ENCODE measurements at regions not wholly inside any gene's neighbourhood (a gene's known extent, or its start where the extent isn't known, plus 50 kb on each side); places are given as distances from the start of the nearest gene placed in this dataset.
"Not testable (repeated sequence)": the region's sequence is repeated elsewhere in the genome, so short reads cannot be mapped to it uniquely, and the experiment has no call there.

DNA sequence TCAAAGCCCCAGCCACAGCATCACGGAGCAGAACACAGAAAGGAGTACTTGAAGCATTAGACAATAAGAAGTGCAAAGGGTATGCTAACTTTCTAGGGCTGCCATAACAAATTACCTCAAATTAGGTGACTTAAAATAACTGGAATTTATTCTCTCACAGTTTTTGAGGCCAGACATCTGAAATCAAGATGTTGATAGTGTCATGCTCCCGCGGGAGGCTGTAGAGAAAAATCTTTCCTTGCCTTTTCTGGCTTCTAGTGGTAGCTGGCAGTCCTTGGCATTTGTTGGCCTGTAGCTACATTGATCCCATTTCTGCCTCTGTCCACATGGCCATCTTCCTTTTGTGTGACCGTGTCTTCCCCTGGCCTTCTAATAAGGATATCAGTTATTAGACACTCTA lies 51.9 kb upstream of the SPDL1 start:
- Mint-ChIP-seq H3K36me3 (ENCODE audit: low read depth) (no peaks in the 10 kb centered on the region), H3K4me3 (no peak overlapping the region), H3K4me1 (peaks cover 9% of the 10 kb centered on the region), H3K27me3 (ENCODE audit: low read depth) (peaks cover 25% of the 10 kb centered on the region), H3K27ac (no peak overlapping the region), H3K9me3 (no peaks in the 10 kb centered on the region)
- TF ChIP-seq, protein P1, sequence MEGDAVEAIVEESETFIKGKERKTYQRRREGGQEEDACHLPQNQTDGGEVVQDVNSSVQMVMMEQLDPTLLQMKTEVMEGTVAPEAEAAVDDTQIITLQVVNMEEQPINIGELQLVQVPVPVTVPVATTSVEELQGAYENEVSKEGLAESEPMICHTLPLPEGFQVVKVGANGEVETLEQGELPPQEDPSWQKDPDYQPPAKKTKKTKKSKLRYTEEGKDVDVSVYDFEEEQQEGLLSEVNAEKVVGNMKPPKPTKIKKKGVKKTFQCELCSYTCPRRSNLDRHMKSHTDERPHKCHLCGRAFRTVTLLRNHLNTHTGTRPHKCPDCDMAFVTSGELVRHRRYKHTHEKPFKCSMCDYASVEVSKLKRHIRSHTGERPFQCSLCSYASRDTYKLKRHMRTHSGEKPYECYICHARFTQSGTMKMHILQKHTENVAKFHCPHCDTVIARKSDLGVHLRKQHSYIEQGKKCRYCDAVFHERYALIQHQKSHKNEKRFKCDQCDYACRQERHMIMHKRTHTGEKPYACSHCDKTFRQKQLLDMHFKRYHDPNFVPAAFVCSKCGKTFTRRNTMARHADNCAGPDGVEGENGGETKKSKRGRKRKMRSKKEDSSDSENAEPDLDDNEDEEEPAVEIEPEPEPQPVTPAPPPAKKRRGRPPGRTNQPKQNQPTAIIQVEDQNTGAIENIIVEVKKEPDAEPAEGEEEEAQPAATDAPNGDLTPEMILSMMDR (IDR thresholded peaks at IDR 0.05; ENCODE audit: unreplicated experiment in 3 of 3) = no peak

DNA sequence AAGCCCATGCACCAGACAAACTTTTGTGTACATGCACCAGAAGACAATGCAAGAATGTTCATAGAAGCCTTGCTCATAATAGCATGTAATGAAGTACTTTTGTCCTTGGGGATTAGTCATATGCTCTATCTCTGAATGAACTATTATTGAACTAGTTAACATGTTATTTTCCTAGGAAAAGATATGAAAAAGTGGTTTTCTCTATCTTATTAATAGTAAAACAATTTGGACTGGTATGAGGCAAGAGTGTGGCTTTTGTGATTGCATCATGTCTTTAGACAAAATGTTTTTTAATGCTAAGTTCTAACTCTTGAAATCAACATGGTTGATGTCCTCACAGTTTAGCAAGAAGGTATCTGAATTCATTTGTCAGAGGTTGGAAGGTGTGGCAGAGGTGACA lies 55.7 kb upstream of the SPDL1 start:
- H3K4me1 Mint-ChIP-seq = no peaks in the 10 kb centered on the region
- peaks cover 20% of the 10 kb centered on the region for H3K27me3 Mint-ChIP-seq (ENCODE audit: low read depth)
- no peak overlapping the region for H3K4me3 Mint-ChIP-seq
- H3K36me3 Mint-ChIP-seq (ENCODE audit: low read depth) = no peaks in the 10 kb centered on the region
- no peaks in the 10 kb centered on the region for H3K9me3 Mint-ChIP-seq
- TF ChIP-seq, protein P1 (IDR thresholded peaks at IDR 0.05; ENCODE audit: unreplicated experiment in 3 of 3) = no peak
- H3K27ac Mint-ChIP-seq = peak overlapping the region in 1 of 3 experiments; percentile 54

DNA sequence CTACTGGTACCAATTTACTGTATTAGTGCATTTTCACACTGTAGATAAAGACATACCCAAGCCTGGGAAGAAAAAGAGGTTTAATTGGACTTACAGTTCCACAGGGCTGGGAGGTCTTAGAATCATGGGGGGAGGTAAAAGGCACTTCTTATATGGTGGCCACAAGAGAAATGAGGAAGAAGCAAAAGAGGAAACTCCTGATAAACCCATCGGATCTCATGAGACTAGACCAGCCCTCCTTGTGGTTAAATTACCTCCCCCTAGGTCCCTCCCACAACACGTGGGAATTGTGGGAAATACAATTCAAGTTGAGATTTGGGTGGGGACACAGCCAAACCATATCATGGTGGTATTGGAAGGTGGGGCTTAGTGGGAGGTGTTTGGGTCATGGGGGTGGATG lies 56.5 kb upstream of the SPDL1 start:
- TF ChIP-seq, protein P1 (IDR thresholded peaks at IDR 0.05; ENCODE audit: unreplicated experiment in 3 of 3) = no peak
- H3K4me3 Mint-ChIP-seq = no peak overlapping the region

DNA sequence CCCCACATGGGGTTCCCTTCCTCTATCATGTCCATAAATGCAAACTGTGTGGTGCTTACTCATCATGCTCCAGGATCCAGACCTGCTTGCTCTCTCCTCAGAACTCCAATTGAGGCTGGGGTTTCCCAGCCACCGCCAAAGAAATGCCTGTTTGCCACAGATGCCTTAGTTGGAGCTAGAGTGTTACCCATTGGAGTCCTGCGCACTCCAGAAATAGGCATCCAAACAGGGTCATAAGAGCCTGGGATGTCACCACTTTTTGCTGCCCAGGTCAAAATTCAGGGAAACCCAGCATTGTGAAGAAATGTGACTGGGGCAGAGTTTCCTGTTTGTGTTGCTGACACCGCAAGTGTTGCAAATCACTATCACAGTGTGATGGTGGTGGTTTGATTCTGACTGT lies 60.7 kb upstream of the SPDL1 start:
- no peak overlapping the region for H3K27ac Mint-ChIP-seq
- H3K27me3 Mint-ChIP-seq (ENCODE audit: low read depth) = peaks cover 19% of the 10 kb centered on the region
- TF ChIP-seq, protein P1 (IDR thresholded peaks at IDR 0.05; ENCODE audit: unreplicated experiment in 3 of 3) = no peak
- H3K4me3 Mint-ChIP-seq = no peak overlapping the region
- H3K36me3 Mint-ChIP-seq (ENCODE audit: low read depth) = no peaks in the 10 kb centered on the region
- peaks cover 9% of the 10 kb centered on the region for H3K9me3 Mint-ChIP-seq
- H3K4me1 Mint-ChIP-seq = no peaks in the 10 kb centered on the region

More for the DNA sequence above, 56.5 kb upstream of the SPDL1 start:
- H3K27ac Mint-ChIP-seq = no peak overlapping the region
- no peaks in the 10 kb centered on the region for H3K4me1 Mint-ChIP-seq
- peaks cover 24% of the 10 kb centered on the region for H3K27me3 Mint-ChIP-seq (ENCODE audit: low read depth)
- no peaks in the 10 kb centered on the region for H3K36me3 Mint-ChIP-seq (ENCODE audit: low read depth)
- no peaks in the 10 kb centered on the region for H3K9me3 Mint-ChIP-seq

DNA sequence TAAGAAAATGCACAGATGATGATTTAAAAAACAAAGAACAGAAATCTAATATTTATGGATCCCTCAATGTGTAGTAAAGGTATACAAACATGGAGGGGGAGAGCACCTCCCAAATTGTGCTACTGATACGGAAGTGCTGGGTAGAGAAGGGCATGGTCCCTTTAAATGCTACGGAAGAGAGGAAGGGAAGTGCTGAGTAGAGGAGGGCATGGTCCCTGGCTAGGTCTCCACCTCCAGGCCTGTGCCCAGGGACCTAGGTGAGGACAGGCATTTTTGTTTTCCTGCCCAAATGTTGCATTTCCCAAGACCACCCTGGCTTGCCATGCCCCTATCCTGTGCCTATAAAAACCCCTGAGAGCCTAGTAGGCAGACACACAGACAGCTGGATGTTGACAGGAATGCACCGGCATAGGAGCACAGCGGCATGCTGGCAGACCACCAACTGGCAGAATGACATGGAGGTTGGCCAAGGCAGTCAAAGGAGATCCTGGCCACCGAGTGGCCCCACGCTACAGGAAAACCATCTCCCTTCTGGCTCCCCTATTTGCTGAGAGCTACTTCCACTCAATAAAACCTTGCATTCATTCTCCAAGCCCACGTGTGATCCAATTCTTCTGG lies 62.1 kb upstream of the SPDL1 start:
- H3K4me3 Mint-ChIP-seq = no peak overlapping the region
- H3K9me3 Mint-ChIP-seq = peaks cover 13% of the 10 kb centered on the region
- peaks cover 9% of the 10 kb centered on the region for H3K27me3 Mint-ChIP-seq (ENCODE audit: low read depth)
- no peak overlapping the region for H3K27ac Mint-ChIP-seq
- no peaks in the 10 kb centered on the region for H3K4me1 Mint-ChIP-seq
- TF ChIP-seq, protein P1 (IDR thresholded peaks at IDR 0.05; ENCODE audit: unreplicated experiment in 3 of 3) = no peak
- no peaks in the 10 kb centered on the region for H3K36me3 Mint-ChIP-seq (ENCODE audit: low read depth)

DNA sequence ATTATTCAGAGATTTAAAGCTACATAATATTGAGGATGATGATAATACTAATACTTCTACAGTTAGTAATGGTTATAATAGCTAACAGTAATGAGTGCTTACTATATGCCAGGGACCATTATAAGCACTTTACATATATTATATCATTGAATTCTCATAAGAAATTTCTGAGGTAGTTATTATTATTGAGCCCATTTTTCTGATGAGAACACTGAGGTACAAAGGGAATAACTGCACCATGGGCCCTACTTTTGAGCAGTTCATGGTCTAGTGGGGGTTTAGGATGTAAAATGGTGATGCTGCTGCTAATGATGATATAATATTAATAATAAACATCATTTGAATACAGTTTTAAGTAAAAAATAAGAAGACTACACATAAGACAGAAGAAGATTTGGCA lies 64.2 kb upstream of the SPDL1 start:
- Mint-ChIP-seq H3K4me3 (no peak overlapping the region), H3K27me3 (ENCODE audit: low read depth) (peaks cover 9% of the 10 kb centered on the region), H3K4me1 (no peaks in the 10 kb centered on the region), H3K27ac (no peak overlapping the region), H3K36me3 (ENCODE audit: low read depth) (no peaks in the 10 kb centered on the region), H3K9me3 (peaks cover 13% of the 10 kb centered on the region)
- TF ChIP-seq, protein P1 (IDR thresholded peaks at IDR 0.05; ENCODE audit: unreplicated experiment in 3 of 3) = no peak

DNA sequence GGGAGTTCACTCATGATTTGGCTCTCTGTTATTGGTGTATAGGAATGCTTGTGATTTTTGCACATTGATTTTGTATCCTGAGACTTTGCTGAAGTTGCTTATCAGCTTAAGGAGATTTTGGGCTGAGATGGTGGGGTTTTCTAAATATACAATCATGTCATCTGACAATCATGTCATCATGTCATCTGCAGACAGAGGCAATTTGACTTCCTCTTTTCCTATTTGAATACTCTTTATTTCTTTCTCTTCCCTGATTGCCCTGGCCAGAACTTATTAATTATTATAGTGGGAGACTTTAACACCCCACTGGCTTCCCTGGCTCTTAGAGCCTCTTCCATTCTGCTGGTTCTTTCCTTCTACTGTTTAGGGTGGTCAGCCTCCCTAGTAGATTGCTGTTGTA lies 64.8 kb upstream of the SPDL1 start:
- H3K4me1 Mint-ChIP-seq; H3K27ac Mint-ChIP-seq; H3K4me3 Mint-ChIP-seq; H3K36me3 Mint-ChIP-seq (ENCODE audit: low read depth); H3K27me3 Mint-ChIP-seq (ENCODE audit: low read depth): not testable (repeated sequence)
- peaks cover 13% of the 10 kb centered on the region for H3K9me3 Mint-ChIP-seq
